ENCODE measurements at regions not wholly inside any gene's neighbourhood (a gene's known extent, or its start where the extent isn't known, plus 50 kb on each side); places are given as distances from the start of the nearest gene placed in this dataset.

DNA sequence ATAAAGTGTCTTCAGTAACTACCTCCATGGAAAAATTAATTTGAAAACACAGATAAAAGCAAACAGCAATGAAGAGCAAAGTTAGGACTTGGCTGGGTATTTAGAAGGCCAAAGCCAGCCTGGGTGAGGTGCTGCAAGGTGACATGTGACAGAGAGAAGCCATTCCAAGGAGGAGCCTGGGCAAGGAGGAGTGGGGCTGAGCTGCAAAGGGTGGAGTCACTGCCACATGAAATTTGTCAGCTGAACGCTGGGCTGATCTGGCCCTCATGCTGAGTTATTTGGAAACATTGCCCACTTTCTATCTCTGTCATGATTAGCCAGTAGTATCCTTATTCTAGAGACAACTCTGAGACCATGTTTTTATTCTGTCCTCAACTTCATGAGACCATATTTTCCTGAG is 76.3 kb downstream of the PERP start:
- H2AFZ ChIP-seq (ENCODE audit: insufficient read depth, low read depth, low read length, poor library complexity, severe bottlenecking) = no peak overlapping the region
- DNase-seq = no peak
- no peaks in the 10 kb centered on the region for H4K20me1 ChIP-seq (ENCODE audit: insufficient read depth, low read length)
- no peak overlapping the region for H3K4me3 ChIP-seq (replicated peaks in 1 of 3; ENCODE audit: low read depth in 2 of 3, low read length in 3 of 3)
- H3K9me3 Mint-ChIP-seq = peaks cover 0 to 6% (median 1%) of the 10 kb centered on the region in 7 donors
- no peaks in the 10 kb centered on the region for H3K36me3 ChIP-seq (replicated peaks in 1 of 2; ENCODE audit: control insufficient read depth in 1 of 2, insufficient read depth in 2 of 2, low read length in 2 of 2)
- H3K4me1 Mint-ChIP-seq = no peaks in the 10 kb centered on the region
- intact Hi-C loops (cut with micrococcal nuclease) = no loop called here
- no peak overlapping the region for H3K4me3 Mint-ChIP-seq
- no peaks in the 10 kb centered on the region for H3K27me3 ChIP-seq (ENCODE audit: control insufficient read depth in 2 of 2, insufficient read depth in 2 of 2, low read length in 2 of 2)
- H3K9ac ChIP-seq (ENCODE audit: insufficient read depth, low read length, poor library complexity, severe bottlenecking) = no peak overlapping the region
- TF ChIP-seq, protein P1, sequence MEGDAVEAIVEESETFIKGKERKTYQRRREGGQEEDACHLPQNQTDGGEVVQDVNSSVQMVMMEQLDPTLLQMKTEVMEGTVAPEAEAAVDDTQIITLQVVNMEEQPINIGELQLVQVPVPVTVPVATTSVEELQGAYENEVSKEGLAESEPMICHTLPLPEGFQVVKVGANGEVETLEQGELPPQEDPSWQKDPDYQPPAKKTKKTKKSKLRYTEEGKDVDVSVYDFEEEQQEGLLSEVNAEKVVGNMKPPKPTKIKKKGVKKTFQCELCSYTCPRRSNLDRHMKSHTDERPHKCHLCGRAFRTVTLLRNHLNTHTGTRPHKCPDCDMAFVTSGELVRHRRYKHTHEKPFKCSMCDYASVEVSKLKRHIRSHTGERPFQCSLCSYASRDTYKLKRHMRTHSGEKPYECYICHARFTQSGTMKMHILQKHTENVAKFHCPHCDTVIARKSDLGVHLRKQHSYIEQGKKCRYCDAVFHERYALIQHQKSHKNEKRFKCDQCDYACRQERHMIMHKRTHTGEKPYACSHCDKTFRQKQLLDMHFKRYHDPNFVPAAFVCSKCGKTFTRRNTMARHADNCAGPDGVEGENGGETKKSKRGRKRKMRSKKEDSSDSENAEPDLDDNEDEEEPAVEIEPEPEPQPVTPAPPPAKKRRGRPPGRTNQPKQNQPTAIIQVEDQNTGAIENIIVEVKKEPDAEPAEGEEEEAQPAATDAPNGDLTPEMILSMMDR (IDR thresholded peaks at IDR 0.05) = no peak
- peaks cover 0 to 4% (median 3%) of the 10 kb centered on the region in 3 donors for H3K27me3 Mint-ChIP-seq (ENCODE audit: low read depth in 3 of 3)
- H3K27ac ChIP-seq (ENCODE audit: low read depth in 1 of 2, low read length in 2 of 2) = no peak overlapping the region
- H3K36me3 Mint-ChIP-seq = no peaks in the 10 kb centered on the region
- WGBS (ENCODE audit: insufficient coverage) = no CpG with 5 or more reads among the region's 1 CpG
- no peaks in the 10 kb centered on the region for H3K9me3 ChIP-seq (replicated peaks in 1 of 2; ENCODE audit: control insufficient read depth in 1 of 2, insufficient read depth in 1 of 2, low read length in 2 of 2)
- no peaks in the 10 kb centered on the region for H3K4me1 ChIP-seq (ENCODE audit: control insufficient read depth in 1 of 2, insufficient read depth in 2 of 2, low read length in 2 of 2)
- H3K27ac Mint-ChIP-seq = peak overlapping the region in 1 of 7 donors; percentile 73
- no peak overlapping the region for H3K4me2 ChIP-seq (replicated peaks; ENCODE audit: extremely low read depth, low read length, poor library complexity, severe bottlenecking)
- H3K79me2 ChIP-seq (ENCODE audit: insufficient read depth, low read length) = no peaks in the 10 kb centered on the region

DNA sequence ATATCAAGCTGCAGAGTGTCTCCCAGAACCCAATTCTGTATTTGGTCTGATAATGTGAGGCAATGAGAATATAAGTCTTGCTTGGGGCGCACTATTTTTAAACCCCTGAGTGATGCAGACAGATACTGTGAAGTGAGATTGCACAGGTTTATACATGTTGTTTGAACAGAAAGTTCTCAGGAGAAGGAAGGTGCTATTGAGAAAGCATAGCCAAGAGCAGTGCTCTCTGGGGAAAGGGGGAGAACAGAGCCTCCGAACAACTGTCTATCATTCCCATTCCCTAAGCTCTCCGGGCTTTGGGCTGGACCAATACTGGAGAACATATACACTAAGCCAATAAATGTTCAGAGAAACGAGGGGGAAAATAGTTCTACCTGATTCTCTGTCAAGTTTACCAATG is 75.8 kb downstream of the PERP start:
- intact Hi-C loops (cut with micrococcal nuclease) = no loop called here
- no peak overlapping the region for H3K9ac ChIP-seq (ENCODE audit: insufficient read depth, low read length, poor library complexity, severe bottlenecking)
- no peaks in the 10 kb centered on the region for H3K36me3 Mint-ChIP-seq
- no peaks in the 10 kb centered on the region for H3K4me1 ChIP-seq (ENCODE audit: control insufficient read depth in 1 of 2, insufficient read depth in 2 of 2, low read length in 2 of 2)
- H3K36me3 ChIP-seq (replicated peaks in 1 of 2; ENCODE audit: control insufficient read depth in 1 of 2, insufficient read depth in 2 of 2, low read length in 2 of 2) = no peaks in the 10 kb centered on the region
- no peak overlapping the region for H3K27ac ChIP-seq (ENCODE audit: low read depth in 1 of 2, low read length in 2 of 2)
- peaks cover 0 to 6% (median 1%) of the 10 kb centered on the region in 7 donors for H3K9me3 Mint-ChIP-seq
- no peak for DNase-seq
- WGBS (ENCODE audit: insufficient coverage) = 92% methylated on average over 2 of the region's 4 CpGs
- H3K4me3 ChIP-seq (replicated peaks in 1 of 3; ENCODE audit: low read depth in 2 of 3, low read length in 3 of 3) = no peak overlapping the region
- H3K27me3 ChIP-seq (ENCODE audit: control insufficient read depth in 2 of 2, insufficient read depth in 2 of 2, low read length in 2 of 2) = no peaks in the 10 kb centered on the region
- no peaks in the 10 kb centered on the region for H3K4me1 Mint-ChIP-seq
- no peak overlapping the region for H3K4me2 ChIP-seq (replicated peaks; ENCODE audit: extremely low read depth, low read length, poor library complexity, severe bottlenecking)
- H2AFZ ChIP-seq (ENCODE audit: insufficient read depth, low read depth, low read length, poor library complexity, severe bottlenecking) = no peak overlapping the region
- no peak overlapping the region for H3K27ac Mint-ChIP-seq
- H4K20me1 ChIP-seq (ENCODE audit: insufficient read depth, low read length) = no peaks in the 10 kb centered on the region
- no peaks in the 10 kb centered on the region for H3K9me3 ChIP-seq (replicated peaks in 1 of 2; ENCODE audit: control insufficient read depth in 1 of 2, insufficient read depth in 1 of 2, low read length in 2 of 2)
- no peaks in the 10 kb centered on the region for H3K79me2 ChIP-seq (ENCODE audit: insufficient read depth, low read length)
- peaks cover 0 to 4% (median 3%) of the 10 kb centered on the region in 3 donors for H3K27me3 Mint-ChIP-seq (ENCODE audit: low read depth in 3 of 3)
- TF ChIP-seq, protein P1 (IDR thresholded peaks at IDR 0.05) = no peak
- H3K4me3 Mint-ChIP-seq = no peak overlapping the region
